HG02610 (cell line): ENCODE measurements at regions not wholly inside any gene's neighbourhood (a gene's known extent, or its start where the extent isn't known, plus 50 kb on each side); places are given as distances from the start of the nearest gene placed in this dataset.
"Not testable (repeated sequence)": the region's sequence is repeated elsewhere in the genome, so short reads cannot be mapped to it uniquely, and the experiment has no call there.

Experiments
- ATAC-seq: cut with Tn5 transposase; IDR thresholded peaks from one replicate; pipeline ENCODE4 v1.9.1; 2021; ENCODE audit warnings: mild to moderate bottlenecking, moderate library complexity; ENCODE audit not compliant: unreplicated experiment

DNA sequence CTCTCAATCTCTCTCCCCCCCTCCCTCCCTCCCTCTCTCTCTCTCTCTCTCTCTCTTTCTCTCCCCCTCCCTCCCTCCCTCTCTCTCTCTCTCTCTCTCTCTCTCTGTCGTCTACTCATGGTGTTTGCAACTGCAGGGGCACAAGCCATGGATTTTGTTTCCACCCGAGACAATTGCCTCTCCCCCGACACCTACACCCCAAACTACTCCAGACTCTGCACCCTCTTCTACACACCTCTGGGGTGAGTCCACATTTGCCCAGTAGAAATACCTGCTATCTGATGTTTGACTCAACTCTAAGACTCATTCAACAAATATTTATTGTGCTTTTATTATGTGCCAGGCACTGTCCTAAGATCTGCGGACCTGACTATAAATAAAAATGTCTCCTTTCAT lies 93.7 kb downstream of the TMEM17 start:
- no peak for ATAC-seq

DNA sequence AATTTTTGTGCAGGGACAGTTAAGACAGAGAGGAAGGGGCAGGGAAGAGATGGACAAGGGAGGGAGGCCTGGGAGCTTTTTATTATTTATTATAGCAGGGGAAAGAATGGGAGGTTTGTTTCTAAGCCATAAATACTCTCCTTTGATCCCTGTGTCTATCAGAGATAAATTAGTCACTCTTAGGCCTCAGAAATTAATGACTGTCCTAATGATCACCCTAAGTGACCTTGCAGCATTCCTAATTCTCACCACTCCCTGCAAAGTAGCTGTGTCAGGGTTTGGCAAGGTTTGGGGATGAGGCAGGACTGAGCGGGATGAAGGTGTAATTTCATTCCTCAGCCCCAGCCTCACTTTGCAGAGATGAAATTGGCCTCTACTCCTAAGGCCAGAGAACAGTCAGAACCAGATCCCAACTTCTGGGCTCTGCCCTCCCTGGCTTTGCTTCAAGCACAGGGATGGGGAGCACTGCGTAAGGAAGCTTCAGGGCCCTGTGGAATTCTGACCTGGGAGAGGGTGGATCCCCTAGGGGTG lies 95.0 kb downstream of the TMEM17 start:
- no peak for ATAC-seq

DNA sequence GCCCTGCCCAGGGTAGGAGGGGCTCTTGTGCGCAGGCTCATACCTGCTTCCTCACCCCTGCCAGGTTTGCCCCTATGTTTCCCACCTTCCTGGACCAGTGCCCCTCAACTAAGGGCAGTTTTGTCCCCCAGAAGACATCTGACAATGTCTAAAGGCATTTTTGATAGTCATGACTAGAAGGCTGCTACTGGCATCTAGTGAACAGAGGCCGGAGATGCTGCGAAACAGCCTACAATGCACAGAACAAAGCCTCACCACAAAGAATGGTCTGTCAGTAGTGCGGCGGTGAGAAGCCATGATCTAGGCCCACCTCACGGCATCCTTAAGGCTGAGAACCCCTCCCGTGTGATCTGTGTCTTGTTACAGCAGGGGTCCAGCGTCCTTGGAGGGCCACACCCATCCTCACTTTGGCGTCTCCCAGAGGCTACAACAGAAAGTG lies 96.0 kb downstream of the TMEM17 start:
- no peak for ATAC-seq

DNA sequence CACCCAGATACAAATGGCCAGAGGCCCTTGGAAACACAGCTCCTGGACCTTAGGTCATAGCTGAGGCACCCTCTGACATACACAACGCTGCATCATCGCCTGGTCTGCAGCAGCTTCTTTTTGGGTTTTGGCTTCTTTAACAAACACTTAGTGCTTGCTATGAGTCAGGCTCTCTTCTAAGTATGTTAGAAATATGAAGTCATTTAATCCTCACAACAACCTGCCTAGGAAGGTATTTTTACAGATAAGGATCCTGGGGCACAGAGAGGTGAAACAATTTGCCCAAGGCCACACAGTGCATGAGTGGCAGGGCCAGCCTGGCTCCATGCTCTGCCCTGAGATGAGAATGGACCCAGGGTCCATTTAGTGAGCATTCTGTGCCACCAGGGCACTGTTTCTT lies 96.6 kb downstream of the TMEM17 start:
- no peak for ATAC-seq

DNA sequence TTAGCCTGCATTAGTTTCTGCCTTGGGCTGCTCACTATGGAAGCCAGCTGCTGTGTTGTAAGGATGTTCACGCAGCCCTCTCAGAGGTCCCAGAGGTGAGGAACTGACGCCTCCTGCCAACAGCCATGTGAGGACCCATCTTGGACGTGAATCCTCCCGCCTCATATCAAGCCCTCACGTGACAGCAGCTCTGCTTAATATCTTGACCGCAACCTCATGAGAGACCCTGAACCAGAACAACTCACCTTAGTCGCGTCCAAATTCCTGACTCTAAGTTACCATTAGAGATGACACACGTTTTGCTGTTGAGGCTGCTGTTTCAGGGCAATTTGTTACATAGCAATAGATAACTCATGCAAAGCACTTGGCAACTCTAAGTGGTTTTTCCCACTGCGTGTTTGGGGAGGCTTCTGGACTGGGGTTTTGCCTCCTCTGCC lies 97.7 kb downstream of the TMEM17 start:
- ATAC-seq = no peak

DNA sequence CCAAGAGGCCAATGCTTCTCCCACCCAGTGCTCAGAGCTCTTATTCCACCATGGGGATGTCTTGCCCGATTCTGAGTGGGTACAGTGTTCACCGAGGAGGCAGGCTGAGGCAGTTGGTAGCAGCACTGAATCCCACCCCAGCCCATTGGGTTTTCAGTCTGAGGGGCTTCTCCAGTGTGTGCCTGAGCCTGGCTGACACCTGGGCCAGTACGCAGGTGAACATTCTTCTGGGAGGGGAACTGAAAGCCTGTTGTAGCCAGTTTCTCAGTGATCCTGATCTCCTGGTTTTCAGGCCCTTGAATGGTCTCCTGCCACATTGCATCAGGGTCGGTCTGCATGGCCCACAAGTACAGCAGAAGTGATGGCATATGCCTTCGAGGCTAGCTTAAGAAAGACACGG lies 98.2 kb downstream of the TMEM17 start:
- no peak for ATAC-seq

DNA sequence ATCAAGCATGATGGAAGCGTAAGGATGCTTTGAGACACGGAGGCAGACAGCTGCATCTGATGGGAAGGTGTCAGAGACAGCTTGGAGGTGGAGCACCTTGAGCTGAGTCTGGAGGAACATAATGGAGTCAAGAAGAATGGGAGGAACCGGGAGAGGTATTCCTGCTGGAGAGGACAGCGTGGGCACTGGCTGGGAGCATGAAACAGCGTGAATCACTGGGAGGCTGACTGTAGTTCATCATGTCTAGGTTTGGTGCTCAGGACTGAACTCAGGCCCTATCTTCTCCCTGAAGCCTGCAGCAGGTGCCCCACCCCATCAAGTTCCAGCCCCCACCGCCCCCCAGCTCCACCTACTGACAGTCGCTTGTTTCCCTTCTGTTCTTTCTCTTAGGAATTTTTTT lies 98.6 kb downstream of the TMEM17 start:
- ATAC-seq = no peak

DNA sequence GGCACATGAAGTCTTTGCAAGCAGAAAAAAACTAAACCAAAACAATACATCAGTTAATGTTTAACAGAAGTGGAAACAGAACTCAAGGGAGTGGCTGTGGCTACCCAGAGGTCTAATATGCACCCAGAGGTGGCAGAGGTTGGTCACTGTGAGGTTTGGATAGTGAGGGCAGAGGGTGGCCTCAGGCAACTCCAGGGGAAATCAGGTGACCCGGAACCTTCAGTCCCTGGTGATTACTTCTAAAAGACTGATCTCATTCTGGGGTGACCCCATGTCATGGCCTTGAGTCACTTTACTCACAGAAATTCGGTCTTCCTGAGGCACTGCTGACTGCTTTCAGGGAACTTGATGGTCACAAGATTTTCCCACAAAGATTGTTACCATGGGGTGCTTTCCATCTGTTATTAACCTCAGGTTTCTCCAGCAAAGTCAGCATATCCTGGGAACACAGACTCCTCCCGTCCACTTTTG lies 99.4 kb downstream of the TMEM17 start:
- ATAC-seq = peak; percentile 53

DNA sequence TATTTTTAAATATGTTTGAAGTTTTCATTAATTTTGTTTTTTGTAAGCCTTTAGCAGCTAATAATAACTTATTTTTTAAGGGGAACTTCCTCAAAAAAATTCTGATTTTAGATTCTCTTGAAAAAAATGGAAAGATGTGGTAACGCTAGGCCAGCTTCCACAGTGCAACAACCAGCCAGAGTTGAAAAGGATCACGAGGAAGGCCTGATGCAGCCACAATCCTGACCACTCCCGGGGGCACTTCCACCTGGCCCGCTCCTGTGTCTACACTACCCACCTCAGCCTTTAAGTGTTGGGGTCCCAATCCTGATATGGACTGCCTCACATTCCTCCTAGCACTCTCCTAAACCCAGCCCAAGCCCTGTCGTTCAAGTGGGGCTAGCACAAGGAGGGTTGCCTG lies 101.1 kb downstream of the TMEM17 start:
- ATAC-seq = no peak

DNA sequence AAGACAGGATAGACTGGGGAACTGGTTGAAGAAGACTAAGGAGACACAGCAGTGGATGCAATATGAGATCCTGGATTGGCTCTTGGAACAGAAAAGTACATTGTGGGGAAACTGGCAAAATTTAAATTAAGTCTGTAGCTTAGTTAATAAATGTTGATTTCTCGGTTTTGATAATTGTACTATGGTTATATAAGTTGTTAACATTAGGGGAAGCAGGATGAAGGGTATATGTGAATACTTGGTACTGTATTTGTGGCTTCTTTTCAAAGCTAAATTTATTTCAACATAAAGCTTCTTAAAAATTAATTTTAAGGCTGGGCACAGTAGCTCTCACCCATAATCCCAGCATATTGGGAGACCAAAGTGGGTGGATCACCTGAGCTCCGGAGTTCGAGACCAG lies 103.8 kb downstream of the TMEM17 start:
- no peak for ATAC-seq

DNA sequence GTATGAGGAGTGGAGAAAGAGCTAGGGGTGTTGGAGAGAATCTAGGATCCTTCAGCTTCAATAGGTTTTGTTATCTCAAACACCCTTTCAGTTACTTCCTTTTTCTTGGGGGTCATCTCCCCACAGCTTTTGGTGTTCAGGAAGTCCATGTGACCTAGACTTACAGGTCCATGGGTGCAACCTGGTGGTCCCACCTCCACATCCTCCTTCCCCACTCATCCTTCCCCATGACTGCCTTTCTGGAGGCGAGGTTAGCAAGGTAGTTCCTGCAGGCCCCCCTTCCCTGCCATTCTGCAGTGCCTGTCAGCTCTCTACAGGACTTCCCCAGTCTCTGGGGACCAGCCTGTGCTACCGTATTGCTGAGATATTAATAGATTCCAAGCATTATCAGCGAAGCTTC lies 107.6 kb downstream of the TMEM17 start:
- ATAC-seq = no peak

DNA sequence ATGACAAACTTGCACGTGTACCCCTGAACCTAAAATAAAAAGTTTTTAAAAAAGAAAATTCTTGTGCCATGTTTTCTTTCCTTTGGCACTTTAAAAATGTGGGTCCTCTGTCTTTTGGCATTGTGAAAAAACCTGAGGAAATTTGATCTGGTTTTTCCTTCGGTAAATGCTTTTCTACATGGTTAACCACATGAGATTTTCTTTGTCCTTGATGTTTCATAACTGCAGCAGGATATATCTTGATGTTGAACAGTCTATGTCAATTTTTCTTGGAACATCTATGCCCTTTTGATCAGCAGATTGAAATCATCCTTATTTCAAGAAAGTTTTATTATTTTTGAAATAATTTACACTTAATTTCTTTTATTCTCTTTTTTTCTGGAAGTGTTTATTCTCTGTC lies 109.1 kb downstream of the TMEM17 start:
- no peak for ATAC-seq

DNA sequence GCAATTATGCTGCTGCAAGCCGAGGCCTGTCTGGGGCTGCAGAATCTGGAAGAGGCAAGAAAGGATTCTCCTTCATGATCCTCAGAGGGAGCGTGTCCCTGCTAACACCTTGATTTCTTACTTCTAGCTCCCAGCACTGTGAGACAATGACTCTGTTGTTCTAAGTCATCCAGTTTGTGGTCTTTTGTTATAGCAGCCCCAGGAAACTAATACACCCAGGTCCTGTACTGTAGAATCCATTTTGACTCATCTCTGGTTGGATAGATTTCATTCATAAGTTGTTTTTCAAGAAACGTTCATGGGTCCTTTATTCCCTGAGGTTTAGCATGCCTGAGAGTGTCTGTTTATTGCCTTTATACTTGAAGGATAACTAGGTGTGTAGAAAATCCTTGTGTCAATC lies 112.7 kb downstream of the TMEM17 start:
- no peak for ATAC-seq

DNA sequence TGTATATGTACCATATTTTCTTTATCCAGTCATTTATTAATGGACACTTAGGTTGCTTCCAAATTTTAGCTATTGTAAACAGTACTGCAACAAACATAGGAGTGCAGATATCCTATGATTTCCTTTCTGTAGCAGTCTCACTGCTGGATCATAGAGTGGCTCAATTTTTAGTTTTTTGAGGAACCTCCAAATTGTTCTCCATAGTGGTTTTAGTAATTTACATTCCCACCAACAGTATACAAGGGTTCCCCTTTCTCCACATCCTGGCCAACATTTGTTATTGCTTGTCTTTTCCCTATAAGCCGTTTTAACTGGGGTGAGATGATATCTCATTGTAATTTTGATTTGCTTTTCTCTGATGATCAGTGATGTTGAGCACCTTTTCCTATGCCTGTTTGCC lies 114.3 kb downstream of the TMEM17 start:
- no peak for ATAC-seq

DNA sequence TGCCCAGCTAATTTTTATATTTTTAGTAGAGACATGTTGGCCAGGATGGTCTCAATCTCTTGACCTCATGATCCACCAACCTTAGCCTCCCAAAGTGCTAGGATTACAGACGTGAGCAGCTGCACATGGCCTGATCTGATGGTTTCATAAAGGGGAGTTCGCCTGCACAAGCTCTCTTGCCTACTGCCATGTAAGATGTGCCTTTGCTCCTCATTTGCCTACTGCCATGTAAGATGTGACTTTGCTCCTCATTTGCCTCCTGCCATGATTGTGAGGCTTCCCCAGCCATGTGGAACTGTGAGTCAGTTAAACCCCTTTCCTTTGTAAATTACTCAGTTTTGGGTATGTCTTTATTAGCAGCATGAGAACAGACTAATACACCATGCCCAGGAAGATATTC lies 119.6 kb downstream of the TMEM17 start:
- not testable (repeated sequence) for ATAC-seq

DNA sequence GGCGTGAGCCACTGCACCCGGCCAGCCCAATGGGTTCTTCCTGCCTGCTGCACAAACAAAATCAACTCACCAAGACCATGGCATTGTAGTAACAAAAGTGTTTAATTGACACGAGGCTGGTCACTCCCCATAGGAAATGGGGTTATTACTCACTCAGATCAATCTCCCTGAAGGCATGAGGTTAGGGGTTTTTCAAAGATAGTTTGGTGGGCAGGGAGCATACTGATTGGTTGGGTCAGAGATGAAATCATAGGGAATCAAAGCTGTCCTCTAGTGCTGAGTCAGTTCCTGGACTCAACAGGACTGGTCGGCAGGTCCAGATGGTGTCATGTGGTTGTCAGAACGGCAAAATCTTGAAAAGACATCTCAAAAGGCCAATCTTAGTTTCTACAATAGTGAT lies 122.1 kb downstream of the TMEM17 start:
- ATAC-seq = no peak

DNA sequence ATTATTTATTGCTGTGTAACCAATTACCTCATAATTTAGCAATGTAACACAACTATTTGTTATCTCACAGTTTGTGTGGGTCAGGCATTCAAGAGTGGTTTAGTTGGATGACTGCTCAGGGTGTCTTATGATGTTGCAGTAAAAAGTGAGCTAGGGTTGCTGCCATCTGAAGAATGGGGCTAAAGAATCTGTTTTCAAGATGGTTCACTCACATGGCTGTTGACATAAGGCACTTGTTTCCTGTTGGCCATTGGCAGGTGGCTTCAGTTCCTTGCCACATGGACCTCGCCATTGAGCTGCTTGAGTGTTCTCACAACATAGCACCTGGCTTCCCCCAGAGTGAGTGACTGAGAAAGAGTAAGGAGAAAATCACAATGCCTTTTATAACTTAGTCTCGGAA lies 123.2 kb downstream of the TMEM17 start:
- ATAC-seq = no peak

DNA sequence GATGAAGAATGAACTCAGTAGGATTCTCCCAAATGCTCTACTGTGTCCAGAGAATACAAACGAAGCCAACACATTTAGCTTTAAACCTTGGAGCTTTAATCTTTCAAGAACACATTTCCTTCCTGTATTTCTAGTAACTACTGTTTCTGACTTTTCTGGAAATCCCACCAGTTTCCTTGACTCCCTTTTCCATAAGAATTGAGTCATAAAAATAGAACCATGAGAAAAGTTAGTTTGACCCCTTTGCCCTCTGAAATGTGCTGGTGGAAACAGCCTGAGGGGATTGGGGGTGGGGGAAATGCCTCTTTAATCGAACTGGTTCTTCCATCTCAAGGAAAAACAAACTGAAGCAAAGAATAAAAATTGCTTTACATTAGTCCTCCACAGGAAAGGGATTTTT lies 123.9 kb downstream of the TMEM17 start:
- ATAC-seq = no peak

DNA sequence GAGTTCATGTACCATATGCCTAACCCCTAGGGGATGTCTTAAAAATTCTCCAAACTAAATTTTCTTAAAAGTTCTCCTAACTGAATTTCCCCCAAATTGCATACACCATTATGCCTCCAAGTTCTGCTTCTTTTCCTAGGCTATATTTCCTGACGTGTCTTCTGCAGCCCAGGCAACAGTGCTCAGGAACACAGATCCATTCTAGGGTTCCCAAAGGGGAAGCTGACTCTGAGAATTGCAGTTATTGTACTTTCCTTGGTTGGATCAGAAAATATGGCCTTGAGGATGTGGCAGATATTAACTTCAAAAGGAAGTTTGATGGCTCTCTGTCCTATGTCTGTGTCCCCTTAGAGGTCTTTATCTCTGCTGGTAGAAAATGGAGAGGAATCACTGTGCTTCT lies 124.3 kb downstream of the TMEM17 start:
- ATAC-seq = no peak

DNA sequence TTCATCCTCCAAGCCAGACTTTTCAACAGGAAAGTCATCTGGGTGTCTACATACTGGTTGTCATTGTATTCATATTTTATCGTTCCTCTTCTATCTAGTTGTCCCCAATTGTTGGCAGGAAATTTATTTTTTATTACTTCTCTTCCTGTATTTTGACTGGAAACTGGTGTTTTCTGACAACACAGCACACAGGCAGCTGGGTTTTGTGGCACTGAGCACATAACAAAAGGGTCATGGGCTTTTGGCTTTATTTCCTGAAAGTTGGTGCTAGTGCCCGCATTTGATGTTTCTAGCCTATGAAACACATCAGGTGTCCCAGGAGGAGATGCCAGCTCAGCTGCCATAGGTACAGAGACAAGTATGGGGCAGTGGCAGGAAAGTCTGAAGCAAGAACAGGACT lies 126.4 kb downstream of the TMEM17 start:
- no peak for ATAC-seq

DNA sequence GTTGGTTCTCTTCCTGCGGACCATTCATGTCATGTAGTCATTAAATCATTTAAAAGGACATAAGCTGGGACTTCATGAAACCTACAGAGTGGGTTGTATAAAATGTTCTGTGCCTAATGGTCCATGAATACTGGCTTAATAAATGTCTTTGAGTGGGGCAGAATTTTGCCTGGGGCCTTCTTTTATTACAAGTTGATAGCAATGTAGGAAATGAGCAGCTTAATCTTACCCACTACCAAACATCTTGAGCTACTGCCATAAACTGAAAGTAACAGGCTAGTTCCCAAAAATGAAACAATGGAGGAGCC lies 130.9 kb downstream of the TMEM17 start:
- ATAC-seq = no peak

DNA sequence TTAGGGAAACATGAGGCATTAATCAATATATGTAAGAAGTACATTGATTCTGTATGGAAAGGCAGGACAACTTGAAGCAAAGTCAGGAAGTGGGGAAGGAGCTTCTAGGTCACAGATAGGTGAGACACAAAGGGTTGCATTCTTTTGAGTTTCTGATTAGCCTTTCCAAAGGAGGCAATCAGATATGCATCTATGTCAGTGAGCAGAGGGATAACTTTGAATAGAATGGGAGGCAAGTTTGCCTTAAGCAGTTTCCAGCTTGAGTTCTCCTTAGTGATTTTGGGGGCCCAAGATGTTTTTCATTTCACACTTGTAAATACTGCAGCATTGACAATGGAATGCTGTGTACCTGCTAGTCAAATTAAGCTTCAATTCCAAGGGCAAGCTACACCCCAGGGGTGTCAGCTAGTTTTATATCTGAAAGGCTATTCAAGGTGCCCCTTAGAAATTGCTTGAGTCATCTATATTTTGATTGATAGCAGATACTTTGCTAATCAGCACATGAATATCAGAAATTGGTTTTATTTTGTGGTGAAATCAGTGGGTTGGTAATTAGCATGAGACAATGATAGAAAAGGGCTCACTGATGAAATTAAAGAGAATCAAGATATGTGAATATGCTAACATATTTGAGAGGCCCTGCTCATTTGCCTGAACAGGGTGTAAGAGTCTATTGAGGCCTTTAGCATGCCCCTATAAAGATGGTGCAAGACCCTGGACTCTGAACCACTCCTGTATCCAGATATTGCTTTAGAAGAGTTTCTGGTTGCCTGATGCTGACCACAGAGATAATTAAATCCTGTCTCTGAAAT lies 131.5 kb downstream of the TMEM17 start:
- no peak for ATAC-seq

DNA sequence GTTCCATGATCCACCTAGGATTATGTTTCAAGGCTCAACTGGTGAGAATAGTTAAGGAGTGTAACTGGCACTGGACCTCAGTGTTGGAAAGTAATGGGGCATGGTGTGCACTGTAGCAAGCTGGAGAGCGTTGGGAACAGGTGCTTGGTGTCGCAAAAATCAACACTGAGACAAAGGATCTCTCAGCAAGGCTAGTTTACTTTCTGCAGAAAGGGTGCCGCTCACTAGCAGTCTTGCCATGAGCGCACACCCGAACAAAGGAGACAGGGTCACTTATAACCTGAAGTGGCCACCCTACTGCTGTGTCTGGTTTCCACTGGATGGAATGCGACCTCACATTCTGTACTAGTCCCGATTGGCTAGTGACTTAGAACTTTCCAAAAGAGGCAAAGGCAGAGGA lies 133.2 kb downstream of the TMEM17 start:
- no peak for ATAC-seq
